PC-3 (cell line): ENCODE measurements at regions not wholly inside any gene's neighbourhood (a gene's known extent, or its start where the extent isn't known, plus 50 kb on each side); places are given as distances from the start of the nearest gene placed in this dataset.

Experiments
- ATAC-seq: fragments of 200-7000 bp; cut with Tn5 transposase; 2 replicates; pipeline ENCODE4 v1.9.1; 2020; ENCODE audit warnings: mild to moderate bottlenecking, moderate library complexity
- BruUV-seq: library from RNA; stranded (reverse); fragments of 400-500 nt; replicated peaks from 2 replicates; lab custom pipeline; 2021; lab: Mats Ljungman, UMichigan
- CTCF ChIA-PET: fragments of 300-600 bp; sonication (Branson Sonifier 250); formaldehyde crosslinking; loops from one replicate; lab custom pipeline; 2022; ENCODE audit warnings: antibody characterized with exemption; lab: Charles Lee
- POLR2A ChIA-PET: fragments of 300-600 bp; sonication (Branson Sonifier 250); formaldehyde crosslinking; loops from one replicate; lab custom pipeline; 2022; ENCODE audit warnings: antibody characterized with exemption; ENCODE audit not compliant: unreplicated experiment; lab: Charles Lee
- DNase-seq: peaks from one replicate; pipeline ENCODE4 v3.0.0-alpha.2; 2015
- H2AFZ ChIP-seq: fragments of 300-600 bp; sonication (generic); 2 replicates; pipeline ENCODE4 v1.6.0; 2016; ENCODE audit warnings: antibody characterized with exemption, low read length
- H3F3A ChIP-seq: fragments of 300-600 bp; sonication (generic); one replicate; pipeline ENCODE4 v1.6.0; 2017; ENCODE audit warnings: antibody characterized with exemption, low read length, control low read depth, mild to moderate bottlenecking; ENCODE audit not compliant: unreplicated experiment
- H3K27ac ChIP-seq: fragments of 300-600 bp; sonication (generic); 2 replicates; pipeline ENCODE4 v1.5.1; 2016; ENCODE audit warnings: mild to moderate bottlenecking, low read length
- H3K27me3 ChIP-seq: fragments of 300-600 bp; sonication (generic); 2 replicates; pipeline ENCODE4 v1.6.1; 2016; ENCODE audit warnings: low read length, mixed read lengths
- H3K36me3 ChIP-seq: fragments of 300-600 bp; sonication (generic); 2 replicates; pipeline ENCODE4 v1.6.1; 2016; ENCODE audit warnings: low read depth, mixed run types, low read length, mixed read lengths
- H3K4me1 ChIP-seq: fragments of 300-600 bp; sonication (generic); 2 replicates; pipeline ENCODE4 v1.5.1; 2016; ENCODE audit warnings: low read length; ENCODE audit not compliant: insufficient read depth
- H3K4me2 ChIP-seq: fragments of 300-600 bp; sonication (generic); 2 replicates; pipeline ENCODE4 v1.6.0; 2016; ENCODE audit warnings: low read length
- H3K4me3 ChIP-seq: fragments of 300-600 bp; sonication (generic); 2 replicates; pipeline ENCODE4 v1.5.1; 2016; ENCODE audit warnings: mild to moderate bottlenecking, low read length, mixed read lengths
- H3K79me2 ChIP-seq: fragments of 300-600 bp; sonication (generic); 2 replicates; pipeline ENCODE4 v1.6.1; 2017; ENCODE audit warnings: low read length, mixed read lengths
- H3K9ac ChIP-seq: fragments of 300-600 bp; sonication (generic); 2 replicates; pipeline ENCODE4 v1.6.0; 2016; ENCODE audit warnings: mild to moderate bottlenecking, low read length
- H3K9me2 ChIP-seq: fragments of 300-600 bp; sonication (generic); replicated peaks from 2 replicates; pipeline ENCODE4 v1.6.1; 2016; ENCODE audit warnings: mixed run types, low read length, mixed read lengths
- H3K9me3 ChIP-seq: fragments of 300-600 bp; sonication (generic); 2 replicates; pipeline ENCODE4 v1.6.1; 2016; ENCODE audit warnings: low read length, mixed read lengths
- H4K20me1 ChIP-seq: fragments of 300-600 bp; sonication (generic); 2 replicates; pipeline ENCODE4 v1.6.1; 2016; ENCODE audit warnings: low read length, mixed read lengths
- EZH2 ChIP-seq: fragments of 300-600 bp; sonication (generic); IDR thresholded peaks from one replicate; pipeline ENCODE4 v1.6.1; 2017; ENCODE audit warnings: antibody characterized with exemption, mild to moderate bottlenecking, low read length; ENCODE audit not compliant: unreplicated experiment
- EZH2phosphoT487 ChIP-seq: fragments of 300-600 bp; sonication (generic); IDR thresholded peaks from 2 replicates; pipeline ENCODE4 v1.6.1; 2018; ENCODE audit warnings: mild to moderate bottlenecking, antibody characterized with exemption, low read length, borderline replicate concordance
- intact Hi-C: fragments of 100-400 bp; cut with micrococcal nuclease; formaldehyde crosslinking; loops from 2 replicates; pipeline ENCODE4 v1.9.0; 2023
- TF ChIP-seq, protein P1 (sequence below): fragments of 300-600 bp; sonication (generic); conservative IDR thresholded peaks from 2 replicates; pipeline ENCODE4 v1.5.1; 2017; ENCODE audit warnings: antibody characterized with exemption, low read depth, mild to moderate bottlenecking, low read length

- no peak overlapping the region for H2AFZ ChIP-seq
- H3K27me3 ChIP-seq = no peaks in the 10 kb centered on the region
- peaks cover 15% of the 10 kb centered on the region for H3K36me3 ChIP-seq
- H4K20me1 ChIP-seq = no peaks in the 10 kb centered on the region
- no peak for TF ChIP-seq EZH2phosphoT487
- TF ChIP-seq, protein P1, sequence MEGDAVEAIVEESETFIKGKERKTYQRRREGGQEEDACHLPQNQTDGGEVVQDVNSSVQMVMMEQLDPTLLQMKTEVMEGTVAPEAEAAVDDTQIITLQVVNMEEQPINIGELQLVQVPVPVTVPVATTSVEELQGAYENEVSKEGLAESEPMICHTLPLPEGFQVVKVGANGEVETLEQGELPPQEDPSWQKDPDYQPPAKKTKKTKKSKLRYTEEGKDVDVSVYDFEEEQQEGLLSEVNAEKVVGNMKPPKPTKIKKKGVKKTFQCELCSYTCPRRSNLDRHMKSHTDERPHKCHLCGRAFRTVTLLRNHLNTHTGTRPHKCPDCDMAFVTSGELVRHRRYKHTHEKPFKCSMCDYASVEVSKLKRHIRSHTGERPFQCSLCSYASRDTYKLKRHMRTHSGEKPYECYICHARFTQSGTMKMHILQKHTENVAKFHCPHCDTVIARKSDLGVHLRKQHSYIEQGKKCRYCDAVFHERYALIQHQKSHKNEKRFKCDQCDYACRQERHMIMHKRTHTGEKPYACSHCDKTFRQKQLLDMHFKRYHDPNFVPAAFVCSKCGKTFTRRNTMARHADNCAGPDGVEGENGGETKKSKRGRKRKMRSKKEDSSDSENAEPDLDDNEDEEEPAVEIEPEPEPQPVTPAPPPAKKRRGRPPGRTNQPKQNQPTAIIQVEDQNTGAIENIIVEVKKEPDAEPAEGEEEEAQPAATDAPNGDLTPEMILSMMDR = no peak
- TF ChIP-seq EZH2 = no peak
- no peaks in the 10 kb centered on the region for H3K4me1 ChIP-seq
- H3K4me2 ChIP-seq = no peak overlapping the region
- DNase-seq (peak; percentile 50), ATAC-seq (peak; percentile 59)
- no peaks in the 10 kb centered on the region for H3F3A ChIP-seq
- peaks cover 60% of the 10 kb centered on the region for H3K79me2 ChIP-seq
- H3K9me2 ChIP-seq = no peaks in the 10 kb centered on the region
- BruUV-seq = no TSS peak
- intact Hi-C loops = no loop called here
- CTCF ChIA-PET = no interaction called here
- peaks cover 10% of the 10 kb centered on the region for H3K9me3 ChIP-seq
- no peak overlapping the region for H3K9ac ChIP-seq
- H3K4me3 ChIP-seq = no peak overlapping the region
- no peak overlapping the region for H3K27ac ChIP-seq
- POLR2A ChIA-PET = no interaction called here
These were observed 79.5 kb downstream of the KCNRG start for GRCh38 chr13:50094615-50095293.

GRCh38 chr13:50098693-50099092 is 83.4 kb downstream of the KCNRG start:
- H4K20me1 ChIP-seq = no peaks in the 10 kb centered on the region
- no peaks in the 10 kb centered on the region for H3F3A ChIP-seq
- H3K27ac ChIP-seq = no peak overlapping the region
- H3K4me1 ChIP-seq = no peaks in the 10 kb centered on the region
- no TSS peak for BruUV-seq
- ChIA-PET CTCF (no interaction called here), POLR2A (interaction anchor here (0.5 to 0.8 kb wide), 2 partner anchors 14 kb away, joined by 3 to 5 read pairs; no protein-coding TSS in a partner anchor)
- TF ChIP-seq, protein P1 = no peak
- TF ChIP-seq EZH2phosphoT487 (no peak), EZH2 (no peak)
- no peak overlapping the region for H3K4me3 ChIP-seq
- no peaks in the 10 kb centered on the region for H3K27me3 ChIP-seq
- no peak overlapping the region for H3K9ac ChIP-seq
- no peak overlapping the region for H2AFZ ChIP-seq
- H3K9me3 ChIP-seq = peaks cover 10% of the 10 kb centered on the region
- intact Hi-C loops = no loop called here
- H3K36me3 ChIP-seq = peaks cover 15% of the 10 kb centered on the region
- no peaks in the 10 kb centered on the region for H3K9me2 ChIP-seq
- no peak overlapping the region for H3K4me2 ChIP-seq
- peaks cover 27% of the 10 kb centered on the region for H3K79me2 ChIP-seq
- ATAC-seq = no peak
- no peak for DNase-seq

- CTCF ChIA-PET = no interaction called here
- H3K36me3 ChIP-seq = peaks cover 15% of the 10 kb centered on the region
- ATAC-seq (no peak), DNase-seq (no peak)
- H3F3A ChIP-seq = no peaks in the 10 kb centered on the region
- peaks cover 10% of the 10 kb centered on the region for H3K9me3 ChIP-seq
- BruUV-seq = no TSS peak
- H3K79me2 ChIP-seq = peaks cover 27% of the 10 kb centered on the region
- no peak overlapping the region for H3K4me3 ChIP-seq
- TF ChIP-seq, protein P1 = no peak
- no peak for TF ChIP-seq EZH2phosphoT487
- TF ChIP-seq EZH2 = no peak
- no peak overlapping the region for H3K27ac ChIP-seq
- H3K27me3 ChIP-seq = no peaks in the 10 kb centered on the region
- H3K4me2 ChIP-seq = no peak overlapping the region
- intact Hi-C loops = no loop called here
- no peaks in the 10 kb centered on the region for H4K20me1 ChIP-seq
- H3K9ac ChIP-seq = no peak overlapping the region
- H3K4me1 ChIP-seq = peaks cover 7% of the 10 kb centered on the region; the same call in 1 of the 2 replicates
- no peak overlapping the region for H2AFZ ChIP-seq
- no peaks in the 10 kb centered on the region for H3K9me2 ChIP-seq
- POLR2A ChIA-PET = no interaction called here
These were observed 84.2 kb downstream of the KCNRG start for GRCh38 chr13:50099473-50099872.
